Muscle layer of duodenum (tissue), 2 donors: ENCODE measurements at regions not wholly inside any gene's neighbourhood (a gene's known extent, or its start where the extent isn't known, plus 50 kb on each side); places are given as distances from the start of the nearest gene placed in this dataset.
"Not testable (repeated sequence)": the region's sequence is repeated elsewhere in the genome, so short reads cannot be mapped to it uniquely, and the experiment has no call there.

ENCODE experiments used
- H3K27ac ChIP-seq: one replicate; pipeline ENCODE4 v1.7.0; 2013; ENCODE audit warnings: mild to moderate bottlenecking, low read length
- H3K27me3 ChIP-seq: one replicate; pipeline ENCODE4 v1.7.0; 2013; ENCODE audit warnings: low read depth, mild to moderate bottlenecking, control low read depth, low read length
- H3K36me3 ChIP-seq, 2 donors: one replicate each; pipeline ENCODE4 v1.7.0; 2013; ENCODE audit warnings: low read length in 2 of 2, control low read depth in 1 of 2, mild to moderate bottlenecking in 1 of 2; ENCODE audit not compliant: insufficient read depth in 2 of 2, control insufficient read depth in 1 of 2
- H3K4me1 ChIP-seq, 2 donors: one replicate each; pipeline ENCODE4 v1.7.0; 2013; ENCODE audit warnings: low read length in 2 of 2, mild to moderate bottlenecking in 2 of 2, control low read depth in 1 of 2, moderate library complexity in 1 of 2; ENCODE audit not compliant: insufficient read depth in 2 of 2, control insufficient read depth in 1 of 2
- H3K4me3 ChIP-seq, 2 donors: one replicate each; pipeline ENCODE4 v1.7.0; 2013; ENCODE audit warnings: low read length in 2 of 2, low read depth in 1 of 2, mild to moderate bottlenecking in 1 of 2
- H3K9me3 ChIP-seq, 2 donors: one replicate each; pipeline ENCODE4 v1.7.0; 2013; ENCODE audit warnings: low read length in 2 of 2, control low read depth in 1 of 2, mild to moderate bottlenecking in 1 of 2; ENCODE audit not compliant: control insufficient read depth in 1 of 2
- donor health status: healthy.

DNA sequence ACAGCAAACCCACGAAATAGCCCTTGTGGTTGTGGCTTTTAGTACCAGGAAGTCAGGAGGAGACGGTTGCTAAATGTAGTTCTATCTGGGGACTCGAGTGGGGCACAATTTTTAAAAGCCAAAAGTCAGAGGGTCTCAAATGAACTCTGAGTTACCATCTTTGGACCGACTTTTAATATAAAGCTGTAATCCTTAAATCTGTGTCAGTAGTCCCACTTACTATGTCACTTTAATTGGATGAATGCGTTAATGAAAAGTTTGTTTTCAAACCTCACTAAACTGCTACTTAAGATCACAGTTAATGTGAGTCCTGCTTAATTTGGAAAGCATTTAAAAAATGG lies 162.3 kb downstream of the KBTBD2 start:
- H3K27me3 ChIP-seq, H3K36me3 ChIP-seq, H3K4me1 ChIP-seq, H3K9me3 ChIP-seq, H3K27ac ChIP-seq: not testable (repeated sequence)
- peak overlapping the region in 1 of 2 donors; percentile 72 for H3K4me3 ChIP-seq

DNA sequence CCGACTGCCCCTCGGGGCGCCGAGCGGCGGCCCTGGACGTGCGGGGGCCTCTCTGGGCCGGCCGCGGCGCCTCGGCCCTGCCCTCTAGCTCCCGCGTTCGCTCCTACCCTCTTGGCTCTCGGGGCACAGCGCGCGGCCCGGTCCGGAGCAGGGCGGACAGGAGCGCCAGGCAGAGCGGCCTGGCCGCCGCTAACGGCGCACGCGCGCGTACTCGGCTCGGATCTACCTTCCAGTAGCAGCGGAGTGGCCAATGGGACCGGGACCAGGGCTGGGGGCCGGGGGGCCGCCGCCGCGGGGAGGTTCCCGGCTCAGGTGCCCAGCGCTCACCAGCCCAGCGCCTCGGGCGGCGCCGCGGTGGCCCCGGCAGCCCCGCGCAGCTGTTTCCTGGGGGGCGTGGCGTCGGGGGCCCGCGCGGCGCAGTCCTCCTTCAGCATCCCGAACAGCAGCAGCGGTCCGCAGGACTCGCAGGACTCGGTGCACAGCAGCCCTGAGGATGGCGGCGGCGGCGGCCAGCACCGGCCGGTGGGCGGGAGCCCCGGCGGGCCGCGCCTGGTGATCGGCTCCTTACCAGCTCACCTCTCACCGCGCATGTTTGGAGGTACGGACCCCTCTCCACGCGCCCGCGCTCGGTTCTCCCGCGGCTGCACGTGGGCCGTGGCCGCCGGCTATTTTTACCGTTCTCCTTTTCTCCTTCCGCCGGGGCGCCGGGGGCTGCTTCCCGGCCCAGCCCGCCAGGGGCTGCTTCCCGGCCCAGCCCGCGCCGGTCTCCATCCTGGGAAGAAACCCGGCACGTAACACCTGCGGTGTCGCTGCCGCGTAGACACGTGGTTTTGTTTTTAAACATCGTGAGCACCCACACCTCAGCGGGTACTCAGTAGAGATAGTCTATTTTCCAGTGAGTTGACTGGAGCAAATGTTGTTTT lies 162.9 kb downstream of the KBTBD2 start:
- H3K9me3 ChIP-seq, H3K27ac ChIP-seq, H3K36me3 ChIP-seq, H3K27me3 ChIP-seq, H3K4me1 ChIP-seq: not testable (repeated sequence)
- H3K4me3 ChIP-seq = peak overlapping the region in 1 of 2 donors; percentile 72

DNA sequence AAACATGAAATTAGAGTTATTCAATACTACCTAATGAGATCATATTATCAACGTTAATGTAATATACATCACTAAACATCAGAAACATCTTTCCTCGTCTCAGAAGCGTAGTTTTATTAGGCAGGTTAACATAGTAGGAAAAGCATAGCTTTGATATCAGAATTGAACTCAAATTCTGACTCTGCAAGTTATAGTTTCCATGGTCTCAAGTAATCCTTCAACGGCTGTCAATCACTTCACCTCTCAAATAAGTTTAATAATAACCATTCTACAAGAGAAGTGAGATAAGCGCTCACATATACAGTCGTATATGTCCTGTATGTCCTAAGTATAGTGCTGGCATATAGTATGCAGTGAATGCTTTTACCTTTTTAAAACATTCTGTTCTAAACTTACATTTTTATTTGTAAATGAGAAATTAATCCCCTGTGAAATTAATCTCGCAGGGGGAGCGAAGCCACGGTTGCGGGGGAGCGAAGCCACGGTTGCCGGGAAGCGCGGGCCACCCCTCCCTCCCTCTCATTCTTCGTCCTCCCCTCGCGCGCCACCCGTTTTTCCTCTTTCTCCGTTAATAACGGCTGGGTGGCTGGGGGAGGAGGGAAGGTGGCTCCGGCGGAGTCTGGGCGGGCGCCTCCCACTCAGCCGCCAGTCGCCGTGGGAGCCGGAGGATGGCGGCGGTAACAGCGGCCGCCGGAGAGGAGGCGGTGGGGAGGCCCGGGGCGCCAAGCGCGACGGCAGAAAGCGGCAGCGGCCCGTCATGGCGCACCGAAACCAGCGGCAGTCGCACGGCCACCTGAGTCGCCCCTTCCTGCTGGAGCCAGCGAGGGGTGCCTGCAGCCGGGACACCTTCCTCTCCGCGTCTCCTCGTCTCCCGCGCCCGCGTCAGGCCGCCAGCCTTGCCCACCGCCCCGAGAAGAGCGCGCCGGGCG lies 163.8 kb downstream of the KBTBD2 start:
- not testable (repeated sequence) for H3K27me3 ChIP-seq, H3K9me3 ChIP-seq, H3K36me3 ChIP-seq, H3K27ac ChIP-seq, H3K4me1 ChIP-seq
- peak overlapping the region; percentile 42 to 72 for H3K4me3 ChIP-seq

DNA sequence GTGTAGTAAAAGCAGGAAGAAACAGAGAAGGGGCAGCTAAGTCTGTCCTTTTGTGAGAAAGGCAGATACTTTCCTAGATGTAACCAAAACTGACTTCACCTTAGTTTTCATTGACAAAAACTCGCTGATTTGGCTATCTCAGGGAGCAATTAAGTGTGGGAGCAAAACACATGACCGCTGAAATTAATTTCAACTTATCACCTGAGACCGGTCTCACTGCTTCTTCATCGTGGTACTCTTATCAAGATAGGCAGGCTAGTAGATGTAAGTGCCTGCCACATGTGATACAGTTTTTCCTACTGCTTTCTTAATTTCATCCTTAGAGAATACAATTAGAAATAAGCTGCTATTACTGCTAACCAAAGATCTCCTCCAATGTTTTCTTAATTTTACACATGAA lies 168.7 kb downstream of the KBTBD2 start:
- not testable (repeated sequence) for H3K36me3 ChIP-seq, H3K9me3 ChIP-seq, H3K27ac ChIP-seq, H3K4me1 ChIP-seq, H3K27me3 ChIP-seq, H3K4me3 ChIP-seq

DNA sequence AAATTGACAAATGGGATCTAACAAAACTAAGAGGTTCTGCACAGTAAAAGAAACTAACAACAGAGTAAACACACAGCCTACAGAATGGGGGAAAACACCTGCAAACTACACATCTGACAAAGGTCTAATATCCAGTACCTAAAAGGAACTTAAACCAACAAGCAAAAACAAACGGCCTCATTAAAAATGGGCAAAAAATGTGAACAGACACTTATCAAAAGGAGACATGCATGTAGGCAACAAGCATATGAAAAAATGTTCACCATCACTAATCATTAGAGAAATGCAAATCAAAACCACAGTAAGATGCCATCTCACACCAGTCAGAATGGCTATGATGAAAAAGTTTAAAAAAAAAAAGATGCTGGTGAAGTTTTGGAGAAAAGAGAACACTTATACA lies 197.4 kb downstream of the KBTBD2 start:
- no peak overlapping the region for H3K27ac ChIP-seq
- H3K4me3 ChIP-seq = no peak overlapping the region
- no peaks in the 10 kb centered on the region for H3K4me1 ChIP-seq
- no peaks in the 10 kb centered on the region for H3K27me3 ChIP-seq
- peaks cover 0 to 3% of the 10 kb centered on the region in 2 donors for H3K36me3 ChIP-seq
- no peaks in the 10 kb centered on the region for H3K9me3 ChIP-seq

DNA sequence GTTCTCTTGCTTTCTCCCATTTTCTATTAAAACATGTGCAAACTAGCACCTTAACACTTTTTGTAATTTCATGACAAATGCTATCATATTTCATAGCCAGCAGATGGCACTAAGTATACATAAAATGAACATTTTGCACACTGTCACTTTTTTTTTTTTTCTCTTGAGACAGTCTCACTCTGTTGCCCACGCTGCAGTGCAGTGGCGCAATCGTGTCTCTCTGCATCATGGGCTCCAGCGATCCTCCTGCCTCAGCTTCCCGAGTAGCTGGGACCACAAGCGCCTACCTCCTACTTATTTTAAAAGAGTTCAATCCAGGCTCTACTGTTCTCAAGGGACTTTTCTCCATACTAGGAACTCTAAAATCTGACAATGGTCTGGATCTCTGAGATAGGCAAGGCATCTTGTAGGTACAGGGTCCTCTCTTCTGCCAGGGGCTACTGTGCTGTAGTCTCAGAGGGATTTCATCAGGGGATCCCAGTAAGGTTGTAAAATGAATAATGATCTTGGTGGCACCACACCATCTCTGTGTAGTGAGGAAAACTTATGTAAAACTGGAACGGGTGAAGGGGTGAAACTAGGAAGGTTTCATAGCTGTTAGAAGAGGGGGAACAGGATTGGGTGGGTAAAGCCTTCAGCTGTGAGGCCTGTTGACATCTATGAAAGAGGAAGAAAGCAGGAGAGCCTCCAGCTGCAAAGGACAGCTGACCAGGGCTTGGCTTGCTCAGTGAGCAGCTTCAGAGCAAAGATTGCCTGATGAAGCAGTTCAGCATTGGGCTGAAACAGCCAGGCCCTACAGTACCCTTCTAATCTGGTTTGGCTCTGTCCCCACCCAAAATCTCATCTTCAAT lies 196.9 kb downstream of the AVL9 start:
- not testable (repeated sequence) for H3K27ac ChIP-seq, H3K4me1 ChIP-seq, H3K4me3 ChIP-seq, H3K9me3 ChIP-seq, H3K36me3 ChIP-seq, H3K27me3 ChIP-seq

DNA sequence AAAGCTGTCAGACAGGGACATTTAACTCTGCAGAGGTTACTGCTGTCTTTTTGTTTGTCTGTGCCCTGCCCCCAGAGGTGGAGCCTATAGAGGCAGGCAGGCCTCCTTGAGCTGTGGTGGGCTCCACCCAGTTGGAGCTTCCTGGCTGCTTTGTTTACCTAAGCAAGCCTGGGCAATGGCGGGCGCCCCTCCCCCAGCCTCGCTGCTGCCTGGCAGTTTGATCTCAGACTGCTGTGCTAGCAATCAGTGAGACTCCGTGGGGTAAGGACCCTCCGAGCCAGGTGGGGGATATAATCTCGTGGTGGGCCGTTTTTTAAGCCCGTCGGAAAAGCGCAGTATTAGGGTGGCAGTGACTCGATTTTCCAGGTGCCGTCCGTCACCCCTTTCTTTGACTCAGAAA lies 192.8 kb downstream of the AVL9 start:
- not testable (repeated sequence) for H3K27me3 ChIP-seq, H3K27ac ChIP-seq, H3K36me3 ChIP-seq, H3K4me3 ChIP-seq, H3K9me3 ChIP-seq, H3K4me1 ChIP-seq

DNA sequence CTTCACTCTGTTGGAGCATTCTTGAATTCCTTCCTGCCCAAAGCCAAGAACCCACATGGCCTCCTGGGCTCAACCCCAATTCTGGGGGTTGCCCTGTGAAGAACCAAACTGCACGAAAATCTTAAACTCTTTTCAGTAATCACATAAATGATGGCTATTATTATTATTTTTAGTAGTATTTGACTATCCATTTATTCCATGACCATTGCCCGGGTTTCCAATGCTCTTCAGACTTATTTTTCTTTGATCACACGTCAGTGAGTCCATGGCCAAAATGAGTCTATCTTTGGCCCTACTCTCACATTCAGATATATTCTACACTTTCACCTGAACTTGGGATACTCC lies 185.9 kb downstream of the AVL9 start:
- no peaks in the 10 kb centered on the region for H3K9me3 ChIP-seq
- H3K4me3 ChIP-seq = no peak overlapping the region
- H3K27me3 ChIP-seq = no peaks in the 10 kb centered on the region
- no peaks in the 10 kb centered on the region for H3K4me1 ChIP-seq
- no peak overlapping the region for H3K27ac ChIP-seq
- peaks cover 0 to 6% of the 10 kb centered on the region in 2 donors for H3K36me3 ChIP-seq

DNA sequence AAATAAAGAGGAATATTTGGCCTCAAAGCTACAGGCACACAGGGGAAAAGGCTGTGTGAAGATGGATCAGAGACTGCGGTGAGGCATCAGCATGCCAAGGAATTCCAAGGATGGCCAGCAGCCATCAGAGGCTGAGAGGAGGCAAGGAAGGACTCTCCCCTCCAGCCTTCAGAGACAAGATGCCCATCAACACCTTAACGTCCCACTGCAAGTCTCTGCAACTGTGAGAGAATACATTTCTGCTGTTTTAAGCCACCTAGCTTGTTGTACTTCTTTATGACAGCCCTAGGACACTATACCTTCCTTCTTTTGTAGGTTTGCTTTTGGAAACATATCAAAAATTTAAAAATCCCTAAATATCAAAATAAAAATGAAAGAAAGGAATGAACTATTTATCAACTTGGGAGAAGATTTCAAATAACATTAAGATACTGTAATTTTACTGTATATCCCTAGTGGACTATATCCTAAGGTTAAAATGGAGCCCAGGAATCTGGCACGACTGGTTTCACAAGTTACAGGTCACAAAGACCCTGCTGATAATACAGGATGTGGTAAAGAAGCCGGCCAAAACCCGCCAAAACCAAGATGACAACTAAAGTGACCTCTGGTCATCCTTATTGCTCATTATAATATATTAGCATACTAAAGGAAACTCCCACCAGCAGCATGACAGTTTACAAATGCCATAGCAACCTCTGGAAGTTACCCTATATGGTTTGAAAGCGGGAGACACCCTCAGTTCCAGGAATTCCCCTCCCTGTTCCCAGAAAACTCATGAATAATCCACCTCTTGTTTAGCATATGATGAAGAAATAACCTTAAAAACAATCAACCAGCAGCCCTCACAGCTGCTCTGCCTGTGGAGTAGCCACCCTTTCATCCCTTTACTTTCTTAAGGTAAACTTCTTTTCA lies 185.2 kb downstream of the AVL9 start:
- no peaks in the 10 kb centered on the region for H3K27me3 ChIP-seq
- no peaks in the 10 kb centered on the region for H3K4me1 ChIP-seq
- peaks cover 0 to 6% of the 10 kb centered on the region in 2 donors for H3K36me3 ChIP-seq
- H3K4me3 ChIP-seq = no peak overlapping the region
- no peak overlapping the region for H3K27ac ChIP-seq
- H3K9me3 ChIP-seq = no peaks in the 10 kb centered on the region

DNA sequence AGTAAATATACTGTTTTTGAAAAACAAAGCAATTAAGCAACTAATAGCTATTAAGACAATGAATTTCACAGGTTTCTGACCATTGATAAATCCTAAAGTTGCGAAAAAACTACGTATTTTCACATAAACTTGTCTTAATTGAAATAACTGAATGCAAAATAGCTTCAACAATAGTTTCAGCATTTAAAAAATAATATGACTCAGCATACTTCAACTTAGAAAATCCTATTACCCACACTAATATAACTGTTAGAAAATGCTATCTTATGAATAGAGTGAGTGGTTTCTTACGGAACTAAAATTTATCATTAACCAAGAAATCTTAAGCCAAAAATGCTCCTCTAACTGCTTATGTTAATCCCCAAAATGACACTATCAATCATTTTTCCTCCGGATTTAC lies 183.9 kb downstream of the AVL9 start:
- Histone ChIP-seq H3K27ac (no peak overlapping the region), H3K4me1 (no peaks in the 10 kb centered on the region), H3K4me3 (no peak overlapping the region)

More for the DNA sequence above, 183.9 kb downstream of the AVL9 start:
- no peaks in the 10 kb centered on the region for H3K27me3 ChIP-seq
- peaks cover 0 to 6% of the 10 kb centered on the region in 2 donors for H3K36me3 ChIP-seq
- H3K9me3 ChIP-seq = no peaks in the 10 kb centered on the region
